Stimulated activated CD4-positive, alpha-beta T cell treated with anti-CD3 and anti-CD28 coated beads, TNF-alpha, amount 100 ng/mL, for 48 hours (primary cell): ENCODE measurements at regions not wholly inside any gene's neighbourhood (a gene's known extent, or its start where the extent isn't known, plus 50 kb on each side); places are given as distances from the start of the nearest gene placed in this dataset.

Experiments used
- DNase-seq, 3 donors: peaks; one replicate each; pipeline ENCODE4 v3.0.0-alpha.2; 2020; ENCODE audit warnings: low read depth in 3 of 3

DNA sequence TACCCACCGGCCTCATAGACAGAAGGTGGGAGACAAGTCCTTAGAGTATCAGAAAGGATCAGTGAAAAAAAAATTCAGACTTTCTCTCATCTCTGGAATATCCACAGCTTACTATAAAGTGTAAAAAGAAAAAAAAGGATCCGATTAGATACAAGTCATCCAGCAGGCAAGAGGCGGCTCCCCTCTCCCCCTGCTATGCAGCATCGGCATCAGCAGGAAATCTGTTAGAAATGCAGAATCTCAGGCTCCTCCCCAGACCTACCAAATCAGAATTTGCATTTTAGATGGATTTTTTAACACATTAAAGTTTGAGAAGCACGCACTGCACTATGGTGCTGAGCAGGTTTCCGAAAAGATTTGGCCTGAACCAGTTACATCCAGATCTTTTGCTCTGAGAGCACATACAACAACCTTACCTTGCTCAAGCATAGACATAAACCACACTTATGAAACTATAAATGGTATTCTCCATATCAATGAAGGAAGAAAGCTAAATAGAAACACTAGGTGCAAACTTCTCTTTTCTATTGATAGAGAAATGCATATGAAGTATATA lies 117.0 kb upstream of the POU3F2 start:
- no peak for DNase-seq

DNA sequence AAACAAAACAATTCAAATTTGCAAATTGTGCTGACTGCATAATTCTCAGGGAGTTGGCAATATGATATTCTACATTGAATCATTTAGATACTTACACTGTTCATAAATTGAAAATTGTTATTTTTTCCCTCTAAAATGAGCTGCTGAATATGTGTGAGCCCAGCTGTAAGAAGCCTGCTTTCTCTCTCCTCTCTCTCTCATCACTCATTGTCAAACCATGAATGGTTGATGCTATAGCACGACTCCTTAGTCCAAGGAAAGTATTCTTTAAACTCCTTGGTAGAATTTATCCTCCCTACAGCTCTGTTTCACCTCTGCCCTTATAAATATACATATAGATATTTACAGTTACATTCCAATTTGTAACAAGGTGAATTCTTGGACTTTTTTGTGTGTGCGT lies 116.4 kb upstream of the POU3F2 start:
- DNase-seq, result no peak

DNA sequence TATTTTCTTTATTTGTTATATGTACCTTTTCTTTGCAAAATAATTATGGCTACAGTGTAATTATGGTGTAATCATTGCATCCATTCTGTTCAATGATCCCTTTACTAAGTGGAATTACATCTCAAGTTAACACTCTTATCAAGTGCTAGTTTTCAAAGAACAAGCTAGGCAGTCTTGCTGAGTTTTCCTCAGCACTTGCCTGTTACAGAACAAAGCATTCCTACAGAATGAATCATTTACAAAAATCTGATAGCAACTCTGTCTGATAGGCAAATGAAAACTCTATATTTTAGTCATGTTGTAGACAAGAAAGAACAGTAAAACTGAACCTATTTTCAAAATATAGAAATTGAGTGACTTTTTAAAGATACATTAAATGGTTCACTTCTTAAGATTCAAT lies 109.8 kb upstream of the POU3F2 start:
- DNase-seq, result no peak

DNA sequence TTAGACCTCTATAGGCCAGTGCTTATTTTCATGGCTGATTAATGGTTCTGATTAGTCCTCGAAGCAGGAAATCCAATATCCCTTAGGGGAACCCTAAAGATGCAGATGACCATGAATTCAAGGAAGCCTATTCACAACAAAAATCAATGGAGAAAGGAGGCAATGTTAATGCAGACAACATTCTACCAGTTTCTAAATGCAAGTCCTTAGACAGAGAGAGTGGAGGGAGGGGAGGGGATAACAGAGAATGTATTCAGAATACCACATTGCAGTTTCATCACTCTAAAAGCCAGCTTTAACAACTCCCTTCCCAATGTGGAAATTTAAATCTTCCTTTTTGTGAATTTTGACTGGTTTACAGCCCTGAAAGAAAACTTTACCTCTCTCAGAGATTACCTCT lies 87.1 kb upstream of the POU3F2 start:
- no peak for DNase-seq

DNA sequence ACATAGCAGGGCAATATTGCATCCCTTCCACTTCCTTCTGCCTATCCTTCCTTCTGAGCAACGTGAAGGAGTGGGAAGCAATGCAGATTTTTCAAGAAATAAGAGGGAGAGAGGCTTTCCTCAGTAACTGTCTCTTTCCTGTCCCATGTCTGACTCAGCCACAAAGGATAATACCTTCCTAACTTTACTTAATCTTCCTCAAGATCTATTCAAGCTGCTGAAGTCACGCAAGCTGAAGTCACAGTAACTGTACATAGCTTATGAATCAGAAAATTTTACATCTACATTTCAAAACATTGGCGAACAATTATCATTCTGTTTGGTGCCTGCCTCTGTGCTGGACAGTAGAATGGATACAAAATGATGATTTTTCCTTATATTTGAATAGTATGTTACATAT lies 86.4 kb upstream of the POU3F2 start:
- no peak for DNase-seq

DNA sequence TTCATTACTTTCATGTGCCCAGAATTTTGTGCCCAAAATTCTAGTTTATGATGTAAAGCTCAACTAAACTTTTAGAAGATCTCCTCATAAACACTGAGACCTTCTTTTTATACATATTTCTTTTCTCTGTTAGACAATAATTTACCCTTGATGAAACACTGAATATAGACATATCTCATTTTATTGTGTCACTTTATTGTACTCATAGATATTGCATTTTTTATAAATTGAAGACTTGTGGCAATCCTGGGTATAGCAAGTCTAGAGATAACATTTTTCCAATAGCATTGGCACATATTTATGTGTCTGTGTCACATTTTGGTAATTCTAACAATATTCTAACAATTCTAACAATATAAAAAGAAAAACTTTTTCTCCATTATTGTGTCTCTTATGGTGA lies 74.9 kb upstream of the POU3F2 start:
- no peak for DNase-seq

DNA sequence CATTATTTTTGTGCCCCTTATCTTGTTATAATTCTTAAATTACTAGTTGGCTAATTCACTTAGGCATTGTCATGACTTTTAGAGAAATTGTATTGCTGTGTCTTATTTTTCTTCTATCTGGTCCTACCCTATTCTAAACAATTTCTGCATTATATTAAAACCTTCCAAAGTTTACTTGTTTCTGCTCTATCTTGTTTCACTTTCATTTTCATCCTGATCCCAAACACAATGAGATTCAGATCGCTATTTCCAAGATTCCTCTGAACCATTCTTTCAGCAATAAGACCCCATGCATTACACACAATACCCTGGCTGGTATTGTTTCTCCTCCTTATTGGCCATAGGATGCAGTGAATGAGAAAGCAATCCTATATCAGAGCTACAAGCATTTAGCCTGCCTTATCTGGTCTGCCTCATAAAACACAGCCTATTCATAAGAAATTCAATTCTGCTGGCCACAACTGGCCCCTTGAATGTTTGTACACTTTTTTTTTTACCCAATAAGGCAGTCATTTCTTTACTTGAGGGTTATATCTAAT lies 69.9 kb upstream of the POU3F2 start:
- no peak for DNase-seq

DNA sequence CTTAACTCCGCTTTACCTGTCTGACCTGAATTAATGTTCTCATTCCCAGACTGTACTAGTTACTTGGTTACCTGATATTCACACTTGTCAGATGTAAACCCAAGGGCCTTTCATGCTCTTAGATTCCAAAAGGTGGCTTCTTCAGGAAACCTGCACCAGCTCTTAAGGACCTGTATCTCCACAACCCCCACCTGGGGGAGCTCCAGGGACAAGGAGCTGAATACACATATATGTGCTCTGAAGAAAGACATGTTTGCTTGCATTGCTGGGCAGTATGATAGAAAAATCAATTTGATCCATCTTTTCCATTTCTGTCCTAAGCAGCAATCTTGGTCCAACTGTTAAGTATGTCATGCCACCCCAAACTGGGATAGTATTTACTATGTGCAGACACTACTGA lies 64.8 kb upstream of the POU3F2 start:
- DNase-seq, result no peak

DNA sequence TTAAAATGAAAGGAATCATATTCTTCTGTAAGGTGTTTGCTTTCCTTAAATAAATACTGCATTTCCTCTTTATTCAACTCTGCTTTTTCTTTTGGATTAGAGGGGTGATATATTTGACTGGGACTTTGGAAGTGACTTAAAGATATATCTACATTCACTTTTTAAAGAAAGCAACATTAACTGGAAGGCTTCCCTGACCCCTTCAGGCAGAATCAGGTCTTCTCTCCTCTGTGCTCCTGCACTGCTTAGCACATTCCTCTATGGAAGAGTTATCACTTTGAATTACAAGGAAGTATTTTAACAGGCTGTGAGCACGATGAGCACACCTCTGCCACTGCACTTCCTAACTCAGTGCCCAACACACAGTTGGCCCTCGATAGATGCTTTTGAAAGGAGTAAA lies 59.2 kb upstream of the POU3F2 start:
- no peak for DNase-seq

DNA sequence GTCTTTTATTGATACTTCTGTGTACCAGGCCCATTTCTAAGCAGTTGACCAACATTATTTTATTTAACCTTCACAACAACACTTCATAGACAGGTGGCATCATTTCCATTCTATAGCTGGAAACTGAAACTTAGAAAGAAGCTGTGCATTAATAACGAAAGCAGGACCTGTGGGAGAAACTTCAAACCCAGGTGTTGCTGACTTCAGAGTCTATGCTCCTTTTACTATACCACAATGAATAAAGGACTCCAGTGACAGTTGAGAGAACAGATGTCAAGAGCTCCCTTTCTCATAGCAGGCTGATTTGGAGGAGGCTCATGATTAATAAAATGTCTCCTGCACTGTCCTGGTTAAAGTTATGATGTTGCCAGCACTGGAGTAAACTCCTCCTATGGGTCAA lies 56.6 kb upstream of the POU3F2 start:
- no peak for DNase-seq

DNA sequence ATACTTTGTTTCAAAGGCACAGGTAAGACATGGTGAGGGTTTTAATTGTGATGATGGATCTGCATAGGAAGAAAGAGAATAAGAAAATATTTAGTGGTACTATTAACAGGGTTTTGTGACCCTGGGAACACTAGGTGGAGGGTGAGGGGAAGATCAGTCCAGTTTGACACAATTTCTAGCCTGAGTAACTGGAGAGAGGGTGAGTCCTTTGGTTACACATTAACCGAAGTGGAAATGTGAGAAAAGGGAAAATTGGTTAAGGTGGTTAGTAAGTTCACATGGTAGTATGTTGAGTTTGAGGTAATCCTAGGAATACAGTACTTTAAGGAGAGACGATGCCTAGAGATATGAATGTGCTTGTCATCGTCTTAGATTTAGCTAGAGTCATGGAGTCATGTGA lies 54.8 kb upstream of the POU3F2 start:
- no peak for DNase-seq

DNA sequence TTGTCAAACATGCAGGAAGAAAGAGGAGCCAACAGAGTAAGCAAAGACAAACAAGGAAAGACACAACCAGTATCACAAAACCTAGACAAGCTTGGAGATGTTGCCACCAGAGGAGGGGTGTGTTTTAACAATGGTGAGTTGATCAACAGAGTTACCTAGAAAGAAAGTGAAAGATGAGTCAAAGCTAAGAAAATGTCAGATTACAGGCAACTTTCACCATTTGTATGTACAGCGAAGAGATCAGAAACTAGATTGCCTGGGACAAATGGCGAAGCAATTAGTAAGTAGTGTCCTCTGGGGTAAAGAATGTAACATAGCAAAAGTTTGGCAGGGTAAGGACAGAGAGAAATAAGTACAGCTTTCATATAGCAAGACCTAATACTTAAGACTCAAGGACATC lies 51.6 kb upstream of the POU3F2 start:
- no peak for DNase-seq

DNA sequence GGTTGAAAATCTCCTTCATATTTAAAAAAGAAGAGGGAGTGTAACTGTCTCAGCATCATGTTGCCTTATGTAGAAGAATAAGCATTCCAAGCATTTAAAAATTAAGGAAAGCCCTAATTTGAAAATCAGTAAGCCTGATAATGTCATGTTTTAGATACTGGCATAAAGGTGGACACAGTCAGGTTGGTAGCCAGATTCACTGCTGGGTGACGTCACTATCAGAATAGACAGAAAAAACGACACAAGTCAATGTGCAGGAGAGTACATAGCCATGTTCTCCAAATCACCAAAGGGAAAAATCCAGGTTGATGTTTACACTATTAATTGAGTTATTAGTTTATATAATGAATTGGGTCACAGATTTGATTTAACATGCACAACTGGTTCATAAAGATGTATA lies 50.8 kb upstream of the POU3F2 start:
- DNase-seq, result no peak
